ENCODE measurements at regions not wholly inside any gene's neighbourhood (a gene's known extent, or its start where the extent isn't known, plus 50 kb on each side); places are given as distances from the start of the nearest gene placed in this dataset.
"Not testable (repeated sequence)": the region's sequence is repeated elsewhere in the genome, so short reads cannot be mapped to it uniquely, and the experiment has no call there.

GRCh38 chr16:73427164-73427563 lies 379.2 kb upstream of the ZFHX3 start:
- no peak for FAIRE-seq

DNA sequence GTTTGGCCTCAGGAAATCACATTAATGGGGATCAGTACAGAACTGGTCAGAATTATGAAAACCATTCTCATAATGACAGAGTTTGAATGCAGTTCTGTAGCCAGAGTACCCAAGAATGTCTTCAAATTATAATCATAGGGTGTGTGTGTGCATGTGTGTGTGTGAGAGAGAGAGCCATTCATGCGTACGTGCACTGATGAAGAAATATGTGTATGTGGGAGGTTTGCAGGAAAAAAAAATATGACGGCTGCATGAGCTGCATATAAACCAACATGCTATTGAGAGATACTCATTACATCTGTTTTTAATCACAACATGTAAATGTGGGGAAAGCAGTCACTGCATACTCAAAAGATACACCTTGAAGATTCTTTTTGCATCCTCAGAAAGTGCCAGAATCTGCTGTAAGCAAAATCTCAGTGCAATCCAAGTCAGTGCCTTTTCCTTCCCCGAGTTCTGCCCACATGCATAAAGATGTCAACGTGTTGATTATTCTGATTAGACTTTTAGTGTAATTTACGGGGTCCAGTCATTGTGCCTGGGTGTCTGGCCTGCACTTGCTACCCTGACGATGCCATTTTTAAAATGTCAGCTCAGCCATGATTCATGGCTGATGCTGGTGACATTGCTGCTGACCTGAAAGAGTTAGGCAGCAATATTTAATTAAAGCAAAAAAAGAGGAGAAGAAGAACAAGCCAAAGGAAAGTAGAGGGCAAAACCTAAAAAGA lies 378.7 kb upstream of the ZFHX3 start:
- FAIRE-seq: no peak

GRCh38 chr16:73420676-73421075 lies 372.7 kb upstream of the ZFHX3 start:
- FAIRE-seq: no peak

DNA sequence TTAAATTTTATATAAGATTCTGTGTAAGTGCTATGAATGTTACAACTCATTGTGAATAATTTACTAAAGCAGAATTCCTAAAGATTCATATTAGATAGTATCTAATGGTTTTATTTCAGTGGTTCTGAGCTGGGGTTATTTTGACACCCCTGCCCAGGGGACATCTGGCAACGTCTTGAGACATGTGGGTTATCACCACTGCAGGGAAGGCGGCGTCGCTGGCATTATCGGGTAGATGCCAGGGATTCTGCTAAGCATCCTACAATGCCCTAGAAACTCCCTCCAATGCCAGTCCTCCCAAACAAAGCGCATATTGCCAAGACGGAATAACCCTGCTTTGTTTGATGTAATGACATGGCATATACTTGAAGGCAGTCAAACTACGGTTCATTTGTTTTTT lies 372.3 kb upstream of the ZFHX3 start:
- FAIRE-seq: no peak

DNA sequence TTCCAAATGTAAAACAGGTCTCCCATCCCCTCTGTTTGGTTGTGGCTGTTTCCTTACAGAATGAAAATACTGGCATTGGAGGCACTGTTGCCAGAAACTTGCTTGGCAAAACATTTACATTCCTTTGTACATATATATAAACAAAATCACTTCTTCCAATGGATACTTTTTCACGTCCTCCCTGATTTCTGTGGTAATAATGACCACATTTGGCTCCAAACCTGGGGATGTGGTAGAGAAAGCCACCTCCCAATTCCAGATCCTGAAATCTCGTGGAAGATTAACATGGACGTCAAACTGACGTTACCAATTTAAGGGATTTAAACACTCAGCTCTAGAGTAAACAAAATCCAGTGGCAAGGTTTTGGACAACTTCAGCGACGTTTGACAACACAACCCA lies 370.8 kb upstream of the ZFHX3 start:
- FAIRE-seq: no peak

DNA sequence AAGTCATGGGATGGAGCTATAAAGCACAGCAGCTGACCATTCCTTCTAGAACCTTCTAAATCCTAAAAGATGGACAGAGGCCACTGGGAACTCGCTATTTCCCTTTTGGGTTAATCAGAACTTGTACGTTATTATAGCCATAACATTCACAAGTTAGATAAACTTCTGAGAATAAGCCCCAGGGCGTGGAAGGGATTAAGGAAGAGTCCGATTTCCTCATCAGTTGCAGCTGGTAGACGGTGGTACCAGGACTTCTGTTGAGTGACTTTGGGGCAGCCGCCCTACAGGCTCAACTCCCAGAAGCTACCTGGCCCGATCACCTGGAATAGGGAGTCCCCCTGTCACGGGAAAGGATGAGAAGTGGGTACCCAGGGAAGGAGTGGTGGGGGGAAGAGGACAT lies 370.1 kb upstream of the ZFHX3 start:
- FAIRE-seq: no peak

GRCh38 chr16:73415286-73415685 lies 367.4 kb upstream of the ZFHX3 start:
- FAIRE-seq: no peak

DNA sequence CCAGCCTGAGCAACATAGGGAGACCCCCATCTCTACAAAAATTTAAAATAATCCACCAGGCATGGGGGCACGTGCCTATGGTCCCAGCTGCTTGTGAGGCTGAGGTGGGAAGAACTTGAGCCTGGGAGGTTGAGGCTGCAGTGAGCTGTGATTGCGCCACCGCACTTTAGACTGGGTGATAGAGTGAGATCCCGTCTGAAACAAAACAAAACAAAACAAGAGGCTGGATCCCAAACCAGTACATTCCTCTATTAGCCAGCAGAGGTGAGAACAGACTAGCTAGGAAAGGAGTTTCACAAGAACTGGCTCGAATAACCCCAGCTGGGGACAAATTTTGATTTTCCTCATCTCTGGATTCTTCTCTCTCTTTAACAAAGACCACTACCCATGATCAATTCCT lies 366.7 kb upstream of the ZFHX3 start:
- no peak for FAIRE-seq

GRCh38 chr16:73413830-73414190 lies 365.9 kb upstream of the ZFHX3 start:
- FAIRE-seq: no peak

- no peak for FAIRE-seq
Observed at GRCh38 chr16:73413091-73413829, 365.3 kb upstream of the ZFHX3 start.

GRCh38 chr16:73412416-73412815 lies 364.5 kb upstream of the ZFHX3 start:
- FAIRE-seq: no peak

DNA sequence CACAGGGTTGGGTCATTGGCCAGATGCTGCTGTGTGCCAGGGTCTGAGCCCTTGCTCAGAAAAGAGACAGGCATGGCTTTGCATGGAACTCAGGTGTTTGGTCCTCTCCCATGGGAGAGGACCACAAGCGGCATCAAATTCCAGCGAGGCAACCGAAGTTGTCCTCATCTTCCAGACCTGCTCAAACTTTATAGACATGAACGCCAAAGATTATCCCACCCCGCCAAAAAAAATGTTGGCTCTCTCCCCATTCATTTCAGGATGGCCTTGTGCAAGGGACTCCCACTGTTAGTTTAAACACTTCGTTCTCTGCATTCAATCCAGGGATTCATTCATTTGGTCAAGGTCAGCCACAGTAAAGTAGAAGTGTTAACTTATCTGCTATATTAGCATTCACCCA lies 360.8 kb upstream of the ZFHX3 start:
- no peak for FAIRE-seq

- FAIRE-seq: no peak
Observed at GRCh38 chr16:73408311-73408710, 360.4 kb upstream of the ZFHX3 start.

DNA sequence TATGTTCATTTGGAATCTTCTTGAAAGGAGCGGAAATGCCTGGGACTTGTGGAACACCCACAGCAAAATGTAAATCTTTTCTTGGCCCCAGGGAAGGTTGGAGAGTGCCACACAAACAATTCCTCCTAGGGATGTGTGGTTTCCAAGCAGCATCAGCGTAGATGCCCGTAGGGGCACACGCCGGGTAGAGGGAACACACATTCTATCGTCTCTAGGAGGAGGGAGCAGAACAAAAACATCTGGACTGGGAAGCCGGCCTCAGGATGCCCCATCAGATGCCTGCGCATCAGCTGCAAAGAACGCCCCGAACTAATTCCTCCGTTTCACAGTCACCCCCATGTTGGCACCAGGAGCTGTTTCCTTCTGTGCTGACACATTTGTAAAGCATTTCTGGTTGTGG lies 357.9 kb upstream of the ZFHX3 start:
- FAIRE-seq: no peak

DNA sequence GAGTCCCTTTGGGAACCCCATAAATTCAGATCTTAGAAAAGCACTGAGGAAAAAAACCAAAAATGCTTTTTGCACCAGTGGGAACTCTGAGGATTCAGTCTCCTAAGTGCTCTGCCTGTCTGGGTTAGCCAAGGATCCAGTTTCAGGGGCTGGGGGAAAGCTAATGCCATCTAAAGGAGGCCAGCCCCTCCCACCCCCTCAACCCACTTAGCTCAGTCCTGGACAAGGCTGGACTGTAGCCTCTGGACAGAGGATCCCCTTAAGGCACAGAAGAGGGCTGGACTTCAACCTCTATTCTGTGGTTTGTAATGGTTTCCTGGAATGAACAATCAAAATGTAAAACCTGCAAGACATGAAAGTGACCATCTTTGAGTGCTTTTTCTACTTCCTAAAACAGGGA lies 356.1 kb upstream of the ZFHX3 start:
- FAIRE-seq: no peak

DNA sequence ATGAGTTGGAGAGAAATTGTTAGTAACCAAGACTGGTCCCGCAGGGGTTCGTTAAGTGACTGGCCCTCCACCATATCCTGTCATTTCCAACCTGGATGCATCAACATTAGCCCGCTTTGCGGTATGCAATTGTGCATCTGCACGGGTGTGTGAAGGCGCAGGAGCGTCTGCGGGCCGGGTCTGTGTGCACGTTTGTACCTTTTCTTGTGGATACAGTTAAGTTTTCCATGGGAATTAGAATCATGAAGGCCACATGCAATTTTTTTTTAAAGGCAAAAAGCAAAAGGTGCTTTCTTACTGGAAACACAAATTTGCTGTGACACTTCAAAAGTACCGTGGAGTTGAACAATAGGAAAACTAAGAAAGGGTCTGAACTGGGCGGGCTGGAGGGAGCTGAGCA lies 355.4 kb upstream of the ZFHX3 start:
- no peak for FAIRE-seq

DNA sequence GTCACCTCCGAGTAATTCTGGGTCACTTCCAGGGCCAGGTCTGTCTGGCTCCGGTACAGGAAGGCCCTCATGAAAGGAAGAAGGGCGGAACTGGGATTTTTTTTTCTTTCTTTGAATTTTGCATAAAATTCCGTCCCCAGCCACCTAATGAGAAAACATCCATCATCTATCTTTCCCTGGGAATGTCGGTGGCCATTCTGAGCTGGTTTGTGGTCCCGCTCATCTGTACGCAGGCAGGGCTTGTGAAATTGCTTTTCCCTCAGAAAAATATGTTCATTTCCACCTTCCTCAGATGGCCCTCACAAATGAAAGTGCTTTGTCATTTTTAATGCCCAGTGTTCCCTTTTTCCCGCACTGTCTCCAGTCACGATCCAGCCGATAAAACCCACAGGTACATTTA lies 353.0 kb upstream of the ZFHX3 start:
- no peak for FAIRE-seq

DNA sequence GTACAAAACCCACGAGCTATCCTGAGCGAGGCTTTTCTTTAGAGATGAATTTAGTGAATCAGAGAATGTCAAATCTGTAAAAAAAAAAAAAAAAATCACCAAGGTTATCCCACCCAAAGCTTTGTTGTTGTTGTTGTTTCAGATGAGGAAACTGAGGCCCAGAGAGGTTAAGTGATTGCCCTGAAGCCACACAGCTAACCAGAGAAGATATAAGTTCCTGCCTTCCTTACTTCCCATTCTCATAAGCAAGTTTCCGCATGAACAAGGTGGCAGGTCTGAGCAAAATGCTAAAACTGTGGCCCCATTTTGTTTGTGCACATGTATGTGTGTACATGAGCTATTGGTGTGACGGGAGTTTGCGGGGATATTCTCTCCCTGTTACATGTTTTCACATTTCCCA lies 352.1 kb upstream of the ZFHX3 start:
- no peak for FAIRE-seq

DNA sequence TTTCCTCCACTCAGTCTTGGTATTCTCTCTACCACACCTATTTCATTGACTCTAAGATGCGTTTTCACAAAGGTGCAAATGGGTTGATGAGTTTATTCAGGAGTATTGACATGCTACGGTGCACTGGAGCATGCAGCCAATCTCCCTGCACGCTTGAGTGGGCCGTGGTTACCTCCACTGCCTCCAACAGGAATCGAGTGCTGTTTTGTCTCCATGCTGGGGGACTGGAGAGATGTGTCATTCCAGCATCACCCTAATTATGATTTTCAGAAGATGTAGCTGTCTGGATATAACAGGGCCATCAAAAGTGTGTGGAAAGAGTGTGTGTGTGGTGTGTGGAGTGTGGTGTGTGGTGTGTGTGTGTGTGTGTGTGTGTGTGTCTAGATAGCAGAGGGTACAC lies 351.6 kb upstream of the ZFHX3 start:
- FAIRE-seq: no peak

DNA sequence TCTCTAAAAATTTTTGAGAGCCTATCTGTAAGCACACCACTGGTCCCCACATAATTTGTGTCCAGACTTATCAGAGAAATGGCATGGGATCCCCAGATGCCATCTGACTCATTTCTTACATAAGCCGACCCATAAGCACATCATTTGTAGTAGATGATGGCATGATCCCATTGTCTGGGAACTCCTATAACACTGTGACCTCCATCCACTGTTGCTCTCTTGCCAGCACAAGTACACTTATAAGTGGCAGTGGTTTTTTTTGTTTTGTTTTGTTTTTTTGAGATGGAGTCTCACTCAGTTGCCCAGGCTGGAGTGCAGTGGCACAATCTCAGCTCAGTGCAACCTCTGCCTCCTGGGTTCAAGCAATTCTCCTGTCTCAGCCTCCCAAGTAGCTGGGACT lies 350.7 kb upstream of the ZFHX3 start:
- not testable (repeated sequence) for FAIRE-seq

- FAIRE-seq: no peak
Observed at GRCh38 chr16:73396556-73396955, 348.6 kb upstream of the ZFHX3 start.

- no peak for FAIRE-seq
Observed at GRCh38 chr16:73390936-73391335, 343.0 kb upstream of the ZFHX3 start.

- FAIRE-seq: no peak
Observed at GRCh38 chr16:73390491-73390890, 342.6 kb upstream of the ZFHX3 start.

- FAIRE-seq: no peak
Observed at GRCh38 chr16:73389085-73389484, 341.2 kb upstream of the ZFHX3 start.

GRCh38 chr16:73387979-73388378 lies 340.1 kb upstream of the ZFHX3 start:
- FAIRE-seq: no peak

Measured in G401.6 (cell line).